IMR-90 (cell line): ENCODE measurements at regions not wholly inside any gene's neighbourhood (a gene's known extent, or its start where the extent isn't known, plus 50 kb on each side); places are given as distances from the start of the nearest gene placed in this dataset.

Experiments
- BHLHE40 ChIP-seq: fragments of 150-350 bp; IDR thresholded peaks from 2 replicates; pipeline ENCODE4 v1.6.1; 2016; ENCODE audit warnings: mild to moderate bottlenecking, low read depth, low read length
- CTCF ChIP-seq: conservative IDR thresholded peaks from 2 replicates; pipeline ENCODE4 v1.5.1; 2012; ENCODE audit warnings: mild to moderate bottlenecking, low read depth, low read length, improper control_type of control experiment
- ELK1 ChIP-seq: fragments of 150-350 bp; IDR thresholded peaks from 2 replicates; pipeline ENCODE4 v1.6.1; 2016; ENCODE audit warnings: low read depth, mild to moderate bottlenecking, low read length, moderate library complexity, borderline replicate concordance
- FOS ChIP-seq: fragments of 150-350 bp; IDR thresholded peaks from 2 replicates; pipeline ENCODE4 v1.6.1; 2016; ENCODE audit warnings: low read depth, low read length
- MAFK ChIP-seq: IDR thresholded peaks from 2 replicates; pipeline ENCODE4 v1.6.1; 2012; ENCODE audit warnings: low read depth, low read length, improper control_type of control experiment
- MXI1 ChIP-seq: IDR thresholded peaks from 2 replicates; pipeline ENCODE4 v1.6.1; 2012; ENCODE audit warnings: low read depth, mild to moderate bottlenecking, low read length, moderate library complexity, borderline replicate concordance
- POLR2A ChIP-seq: IDR thresholded peaks from 2 replicates; pipeline ENCODE4 v1.6.1; 2012; ENCODE audit warnings: mild to moderate bottlenecking, low read depth, low read length
- RAD21 ChIP-seq: IDR thresholded peaks from 2 replicates; pipeline ENCODE4 v1.6.1; 2012; ENCODE audit warnings: low read length, improper control_type of control experiment
- SMC3 ChIP-seq: fragments of 150-350 bp; IDR thresholded peaks from 2 replicates; pipeline ENCODE4 v1.6.1; 2016; ENCODE audit warnings: low read depth, mild to moderate bottlenecking, antibody characterized with exemption, low read length, moderate library complexity

- TF ChIP-seq CTCF (no peak), SMC3 (no peak), POLR2A (no peak), BHLHE40 (no peak), MXI1 (no peak), ELK1 (no peak), FOS (no peak), RAD21 (no peak), MAFK (no peak)
These were observed 2569.4 kb upstream of the TPTE start for GRCh38 chr21:7951854-7952519.
